Activated naive CD8-positive, alpha-beta T cell treated with anti-CD3 and anti-CD28 coated beads, Interleukin-2, amount 10 ng/mL, durations not matched to agents 7 days and 5 days (primary cell): ENCODE measurements at regions not wholly inside any gene's neighbourhood (a gene's known extent, or its start where the extent isn't known, plus 50 kb on each side); places are given as distances from the start of the nearest gene placed in this dataset.
A peak's percentile ranks its signal among the peaks of the same experiment; 100 is the strongest.

Experiments
- ATAC-seq: fragments of 150-1000 bp; cut with Tn5 transposase; one replicate; pipeline ENCODE4 v1.10.0; 2021; ENCODE audit warnings: low read depth, moderate library complexity
- POLR2A ChIA-PET: fragments of 350-600 bp; sonication (Branson Sonifier 250); formaldehyde crosslinking; loops from one replicate; lab custom pipeline; 2021; ENCODE audit warnings: antibody characterized with exemption; lab: Charles Lee
- DNase-seq: peaks from one replicate; pipeline ENCODE4 v3.0.0; 2021
- H3K27ac Mint-ChIP-seq: one replicate; pipeline ENCODE4 v1.8.0; 2022; ENCODE audit warnings: mild to moderate bottlenecking, mixed read lengths
- H3K27me3 Mint-ChIP-seq: one replicate; pipeline ENCODE4 v1.8.0; 2022; ENCODE audit warnings: mild to moderate bottlenecking, moderate library complexity, mixed read lengths
- H3K36me3 Mint-ChIP-seq: one replicate; pipeline ENCODE4 v1.8.0; 2021; ENCODE audit warnings: mild to moderate bottlenecking, mixed read lengths
- H3K4me1 Mint-ChIP-seq: one replicate; pipeline ENCODE4 v1.8.0; 2021; ENCODE audit warnings: mixed read lengths
- H3K4me3 Mint-ChIP-seq: one replicate; pipeline ENCODE4 v1.8.0; 2022; ENCODE audit warnings: mild to moderate bottlenecking, moderate library complexity, mixed read lengths
- H3K9me3 Mint-ChIP-seq: one replicate; pipeline ENCODE4 v1.8.0; 2021; ENCODE audit warnings: mixed read lengths

- Mint-ChIP-seq H3K9me3 (no peaks in the 10 kb centered on the region), H3K27ac (no peak overlapping the region), H3K36me3 (no peaks in the 10 kb centered on the region), H3K4me3 (no peak overlapping the region), H3K4me1 (no peaks in the 10 kb centered on the region), H3K27me3 (peaks cover 7% of the 10 kb centered on the region)
- ATAC-seq (no peak), DNase-seq (no peak)
- POLR2A ChIA-PET: no interaction called here
Measured at GRCh38 chr15:77715051-77715450, 82.3 kb upstream of the LINGO1 start.

GRCh38 chr15:77714555-77714954, 81.8 kb upstream of the LINGO1 start:
- Mint-ChIP-seq H3K9me3 (no peaks in the 10 kb centered on the region), H3K36me3 (no peaks in the 10 kb centered on the region), H3K4me3 (no peak overlapping the region), H3K27ac (no peak overlapping the region), H3K4me1 (no peaks in the 10 kb centered on the region), H3K27me3 (peaks cover 7% of the 10 kb centered on the region)
- DNase-seq (no peak), ATAC-seq (no peak)
- POLR2A ChIA-PET: no interaction called here

GRCh38 chr15:77714023-77714422, 81.3 kb upstream of the LINGO1 start:
- DNase-seq (no peak), ATAC-seq (no peak)
- H3K27me3 Mint-ChIP-seq: peaks cover 7% of the 10 kb centered on the region
- H3K4me1 Mint-ChIP-seq: no peaks in the 10 kb centered on the region
- H3K9me3 Mint-ChIP-seq: no peaks in the 10 kb centered on the region
- no peak overlapping the region for H3K4me3 Mint-ChIP-seq
- H3K36me3 Mint-ChIP-seq: no peaks in the 10 kb centered on the region
- POLR2A ChIA-PET: no interaction called here
- no peak overlapping the region for H3K27ac Mint-ChIP-seq

- no peak for DNase-seq
- H3K36me3 Mint-ChIP-seq: no peaks in the 10 kb centered on the region
Measured at GRCh38 chr15:77713281-77713680, 80.6 kb upstream of the LINGO1 start.

GRCh38 chr15:77712438-77712837, 79.7 kb upstream of the LINGO1 start:
- Mint-ChIP-seq H3K4me3 (no peak overlapping the region), H3K9me3 (no peaks in the 10 kb centered on the region), H3K27me3 (peaks cover 7% of the 10 kb centered on the region), H3K36me3 (no peaks in the 10 kb centered on the region), H3K27ac (no peak overlapping the region), H3K4me1 (no peaks in the 10 kb centered on the region)
- ATAC-seq (no peak), DNase-seq (no peak)
- POLR2A ChIA-PET: no interaction called here

More at GRCh38 chr15:77713281-77713680, 80.6 kb upstream of the LINGO1 start:
- no peak for ATAC-seq
- H3K4me3 Mint-ChIP-seq: no peak overlapping the region
- POLR2A ChIA-PET: no interaction called here
- no peaks in the 10 kb centered on the region for H3K4me1 Mint-ChIP-seq
- H3K27me3 Mint-ChIP-seq: peaks cover 7% of the 10 kb centered on the region
- no peaks in the 10 kb centered on the region for H3K9me3 Mint-ChIP-seq
- no peak overlapping the region for H3K27ac Mint-ChIP-seq

- ATAC-seq: no peak
- POLR2A ChIA-PET: no interaction called here
Measured at GRCh38 chr15:77710637-77711036, 77.9 kb upstream of the LINGO1 start.

GRCh38 chr15:77710206-77710605, 77.5 kb upstream of the LINGO1 start:
- no peak overlapping the region for H3K4me3 Mint-ChIP-seq
- H3K27me3 Mint-ChIP-seq: peaks cover 2% of the 10 kb centered on the region
- no peaks in the 10 kb centered on the region for H3K4me1 Mint-ChIP-seq
- DNase-seq (no peak), ATAC-seq (no peak)
- H3K36me3 Mint-ChIP-seq: no peaks in the 10 kb centered on the region
- H3K27ac Mint-ChIP-seq: no peak overlapping the region
- no peaks in the 10 kb centered on the region for H3K9me3 Mint-ChIP-seq
- POLR2A ChIA-PET: no interaction called here

More at GRCh38 chr15:77710637-77711036, 77.9 kb upstream of the LINGO1 start:
- H3K4me1 Mint-ChIP-seq: no peaks in the 10 kb centered on the region
- H3K27ac Mint-ChIP-seq: no peak overlapping the region
- peaks cover 2% of the 10 kb centered on the region for H3K27me3 Mint-ChIP-seq
- no peak for DNase-seq
- H3K4me3 Mint-ChIP-seq: no peak overlapping the region
- H3K36me3 Mint-ChIP-seq: no peaks in the 10 kb centered on the region
- H3K9me3 Mint-ChIP-seq: no peaks in the 10 kb centered on the region

GRCh38 chr15:77709135-77709886, 76.6 kb upstream of the LINGO1 start:
- no peak for ATAC-seq
- DNase-seq: no peak
- POLR2A ChIA-PET: no interaction called here
- Mint-ChIP-seq H3K4me1 (no peaks in the 10 kb centered on the region), H3K36me3 (no peaks in the 10 kb centered on the region), H3K27me3 (peaks cover 2% of the 10 kb centered on the region), H3K27ac (no peak overlapping the region), H3K9me3 (no peaks in the 10 kb centered on the region), H3K4me3 (no peak overlapping the region)

GRCh38 chr15:77706482-77707244, 74.0 kb upstream of the LINGO1 start:
- Mint-ChIP-seq H3K36me3 (no peaks in the 10 kb centered on the region), H3K4me1 (no peaks in the 10 kb centered on the region), H3K27ac (no peak overlapping the region), H3K27me3 (no peaks in the 10 kb centered on the region), H3K9me3 (no peaks in the 10 kb centered on the region), H3K4me3 (no peak overlapping the region)
- no peak for DNase-seq
- ATAC-seq: no peak
- POLR2A ChIA-PET: no interaction called here

GRCh38 chr15:77702211-77702957, 69.7 kb upstream of the LINGO1 start:
- Mint-ChIP-seq H3K4me1 (no peaks in the 10 kb centered on the region), H3K36me3 (no peaks in the 10 kb centered on the region), H3K9me3 (peaks cover 4% of the 10 kb centered on the region), H3K27me3 (peaks cover 5% of the 10 kb centered on the region), H3K4me3 (no peak overlapping the region), H3K27ac (no peak overlapping the region)
- peak; percentile 51 for DNase-seq
- peak; percentile 58 for ATAC-seq
- POLR2A ChIA-PET: no interaction called here

- POLR2A ChIA-PET: no interaction called here
- H3K4me3 Mint-ChIP-seq: no peak overlapping the region
- no peaks in the 10 kb centered on the region for H3K36me3 Mint-ChIP-seq
- peaks cover 4% of the 10 kb centered on the region for H3K9me3 Mint-ChIP-seq
- no peak for DNase-seq
- no peak for ATAC-seq
- H3K4me1 Mint-ChIP-seq: no peaks in the 10 kb centered on the region
- no peak overlapping the region for H3K27ac Mint-ChIP-seq
- H3K27me3 Mint-ChIP-seq: peaks cover 9% of the 10 kb centered on the region
Measured at GRCh38 chr15:77698481-77698880, 65.8 kb upstream of the LINGO1 start.

- Mint-ChIP-seq H3K36me3 (no peaks in the 10 kb centered on the region), H3K27ac (no peak overlapping the region), H3K4me3 (no peak overlapping the region), H3K9me3 (peaks cover 4% of the 10 kb centered on the region), H3K27me3 (peaks cover 12% of the 10 kb centered on the region), H3K4me1 (no peaks in the 10 kb centered on the region)
- POLR2A ChIA-PET: no interaction called here
- no peak for DNase-seq
- ATAC-seq: no peak
Measured at GRCh38 chr15:77697893-77698292, 65.2 kb upstream of the LINGO1 start.

- ATAC-seq: no peak
- POLR2A ChIA-PET: no interaction called here
- H3K27me3 Mint-ChIP-seq: peaks cover 12% of the 10 kb centered on the region
- H3K9me3 Mint-ChIP-seq: peaks cover 4% of the 10 kb centered on the region
- no peaks in the 10 kb centered on the region for H3K4me1 Mint-ChIP-seq
- no peak overlapping the region for H3K4me3 Mint-ChIP-seq
- H3K36me3 Mint-ChIP-seq: no peaks in the 10 kb centered on the region
- no peak for DNase-seq
- no peak overlapping the region for H3K27ac Mint-ChIP-seq
Measured at GRCh38 chr15:77696871-77697270, 64.2 kb upstream of the LINGO1 start.
